ENCODE measurements at regions not wholly inside any gene's neighbourhood (a gene's known extent, or its start where the extent isn't known, plus 50 kb on each side); places are given as distances from the start of the nearest gene placed in this dataset.

DNA sequence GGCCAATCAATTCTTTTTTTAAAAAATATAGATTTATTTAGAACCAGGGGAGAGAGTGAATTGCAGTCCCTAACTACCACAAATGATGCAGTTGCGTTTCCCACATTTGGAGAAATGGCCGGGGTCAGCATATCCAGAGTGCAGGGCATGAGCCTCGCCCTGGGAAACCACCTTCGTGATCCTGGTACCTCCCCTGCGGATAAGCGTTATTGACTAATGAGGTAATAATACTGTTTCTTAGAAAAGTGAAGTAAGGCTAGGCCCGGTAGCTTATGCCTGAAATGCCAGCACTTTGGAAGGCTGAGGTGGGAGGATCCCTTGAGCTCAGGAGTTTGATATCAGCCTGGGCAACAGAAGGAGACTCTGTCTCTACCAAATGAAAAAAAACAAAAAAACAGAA, 111.5 kb upstream of the SLC45A1 start:
- Histone ChIP-seq H3K79me2 (ENCODE audit: low read length) (no peaks in the 10 kb centered on the region), H3K9me2 (replicated peaks; ENCODE audit: insufficient read depth, low read length) (no peaks in the 10 kb centered on the region), H3K4me3 (ENCODE audit: low read length) (no peak overlapping the region), H3K9me3 (replicated peaks; ENCODE audit: insufficient read depth, low read length) (no peaks in the 10 kb centered on the region), H3K36me3 (replicated peaks; ENCODE audit: insufficient read depth, low read length) (no peaks in the 10 kb centered on the region), H3K27ac (ENCODE audit: low read length) (no peak overlapping the region), H3K9ac (ENCODE audit: low read length) (no peak overlapping the region), H3F3A (ENCODE audit: insufficient read depth, low read length) (no peaks in the 10 kb centered on the region), H4K20me1 (ENCODE audit: insufficient read depth, low read length) (no peaks in the 10 kb centered on the region), H2AFZ (ENCODE audit: low read length) (no peak overlapping the region), H3K27me3 (replicated peaks; ENCODE audit: insufficient read depth, low read length) (peaks cover 96% of the 10 kb centered on the region), H3K4me1 (ENCODE audit: low read length) (no peaks in the 10 kb centered on the region), H3K4me2 (ENCODE audit: low read depth, low read length) (no peak overlapping the region)
- TF ChIP-seq EZH2 (optimal IDR thresholded peaks at IDR 0.05; ENCODE audit: low read depth, low read length) (no peak), EZH2phosphoT487 (IDR thresholded peaks at IDR 0.05; ENCODE audit: low read length) (no peak)
- TF ChIP-seq, protein P1, sequence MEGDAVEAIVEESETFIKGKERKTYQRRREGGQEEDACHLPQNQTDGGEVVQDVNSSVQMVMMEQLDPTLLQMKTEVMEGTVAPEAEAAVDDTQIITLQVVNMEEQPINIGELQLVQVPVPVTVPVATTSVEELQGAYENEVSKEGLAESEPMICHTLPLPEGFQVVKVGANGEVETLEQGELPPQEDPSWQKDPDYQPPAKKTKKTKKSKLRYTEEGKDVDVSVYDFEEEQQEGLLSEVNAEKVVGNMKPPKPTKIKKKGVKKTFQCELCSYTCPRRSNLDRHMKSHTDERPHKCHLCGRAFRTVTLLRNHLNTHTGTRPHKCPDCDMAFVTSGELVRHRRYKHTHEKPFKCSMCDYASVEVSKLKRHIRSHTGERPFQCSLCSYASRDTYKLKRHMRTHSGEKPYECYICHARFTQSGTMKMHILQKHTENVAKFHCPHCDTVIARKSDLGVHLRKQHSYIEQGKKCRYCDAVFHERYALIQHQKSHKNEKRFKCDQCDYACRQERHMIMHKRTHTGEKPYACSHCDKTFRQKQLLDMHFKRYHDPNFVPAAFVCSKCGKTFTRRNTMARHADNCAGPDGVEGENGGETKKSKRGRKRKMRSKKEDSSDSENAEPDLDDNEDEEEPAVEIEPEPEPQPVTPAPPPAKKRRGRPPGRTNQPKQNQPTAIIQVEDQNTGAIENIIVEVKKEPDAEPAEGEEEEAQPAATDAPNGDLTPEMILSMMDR (IDR thresholded peaks at IDR 0.05; ENCODE audit: low read length): no peak
- no peak for DNase-seq

DNA sequence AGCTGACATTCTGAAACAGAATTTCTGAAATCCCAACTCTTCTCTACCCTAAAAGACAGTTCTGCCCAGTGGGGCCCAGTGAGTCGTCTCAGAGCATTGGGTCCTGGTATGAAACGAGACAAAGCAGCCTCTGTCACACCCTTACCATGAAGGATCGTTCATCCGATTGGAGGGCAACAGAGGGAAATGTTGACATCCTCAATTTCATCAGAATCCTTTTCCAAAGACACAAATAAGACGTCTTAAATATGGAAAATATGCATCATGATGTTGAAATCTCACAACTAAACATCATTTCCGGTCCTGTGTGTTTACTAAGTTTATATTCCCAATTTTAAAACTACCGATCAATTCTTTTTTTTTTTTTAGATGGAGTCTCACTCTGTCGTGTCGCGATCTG, 112.1 kb upstream of the SLC45A1 start:
- Histone ChIP-seq H3F3A (ENCODE audit: insufficient read depth, low read length) (no peaks in the 10 kb centered on the region), H3K36me3 (replicated peaks; ENCODE audit: insufficient read depth, low read length) (no peaks in the 10 kb centered on the region), H3K9me2 (replicated peaks; ENCODE audit: insufficient read depth, low read length) (no peaks in the 10 kb centered on the region), H2AFZ (ENCODE audit: low read length) (no peak overlapping the region), H3K9ac (ENCODE audit: low read length) (no peak overlapping the region), H3K27ac (ENCODE audit: low read length) (no peak overlapping the region), H3K4me2 (ENCODE audit: low read depth, low read length) (no peak overlapping the region), H3K27me3 (replicated peaks; ENCODE audit: insufficient read depth, low read length) (peaks cover 96% of the 10 kb centered on the region), H4K20me1 (ENCODE audit: insufficient read depth, low read length) (no peaks in the 10 kb centered on the region), H3K4me1 (ENCODE audit: low read length) (no peaks in the 10 kb centered on the region), H3K9me3 (replicated peaks; ENCODE audit: insufficient read depth, low read length) (no peaks in the 10 kb centered on the region), H3K4me3 (ENCODE audit: low read length) (no peak overlapping the region), H3K79me2 (ENCODE audit: low read length) (no peaks in the 10 kb centered on the region)
- DNase-seq: no peak
- TF ChIP-seq EZH2phosphoT487 (IDR thresholded peaks at IDR 0.05; ENCODE audit: low read length): no peak
- TF ChIP-seq EZH2 (optimal IDR thresholded peaks at IDR 0.05; ENCODE audit: low read depth, low read length): no peak

- DNase-seq: no peak
- no peak overlapping the region for H3K27ac ChIP-seq (ENCODE audit: low read length)
- no peaks in the 10 kb centered on the region for H3K9me2 ChIP-seq (replicated peaks; ENCODE audit: insufficient read depth, low read length)
- H3K27me3 ChIP-seq (replicated peaks; ENCODE audit: insufficient read depth, low read length): peaks cover 96% of the 10 kb centered on the region
- no peaks in the 10 kb centered on the region for H3F3A ChIP-seq (ENCODE audit: insufficient read depth, low read length)
- no peaks in the 10 kb centered on the region for H4K20me1 ChIP-seq (ENCODE audit: insufficient read depth, low read length)
- no peaks in the 10 kb centered on the region for H3K79me2 ChIP-seq (ENCODE audit: low read length)
- no peaks in the 10 kb centered on the region for H3K4me1 ChIP-seq (ENCODE audit: low read length)
- H2AFZ ChIP-seq (ENCODE audit: low read length): no peak overlapping the region
- H3K9me3 ChIP-seq (replicated peaks; ENCODE audit: insufficient read depth, low read length): no peaks in the 10 kb centered on the region
- no peak overlapping the region for H3K4me3 ChIP-seq (ENCODE audit: low read length)
- H3K9ac ChIP-seq (ENCODE audit: low read length): no peak overlapping the region
- H3K4me2 ChIP-seq (ENCODE audit: low read depth, low read length): no peak overlapping the region
- TF ChIP-seq EZH2 (optimal IDR thresholded peaks at IDR 0.05; ENCODE audit: low read depth, low read length) (no peak), EZH2phosphoT487 (IDR thresholded peaks at IDR 0.05; ENCODE audit: low read length) (no peak)
- TF ChIP-seq, protein P1 (IDR thresholded peaks at IDR 0.05; ENCODE audit: low read length): no peak
- H3K36me3 ChIP-seq (replicated peaks; ENCODE audit: insufficient read depth, low read length): no peaks in the 10 kb centered on the region
Observed at GRCh38 chr1:8204826-8205225, 113.1 kb upstream of the SLC45A1 start.

DNA sequence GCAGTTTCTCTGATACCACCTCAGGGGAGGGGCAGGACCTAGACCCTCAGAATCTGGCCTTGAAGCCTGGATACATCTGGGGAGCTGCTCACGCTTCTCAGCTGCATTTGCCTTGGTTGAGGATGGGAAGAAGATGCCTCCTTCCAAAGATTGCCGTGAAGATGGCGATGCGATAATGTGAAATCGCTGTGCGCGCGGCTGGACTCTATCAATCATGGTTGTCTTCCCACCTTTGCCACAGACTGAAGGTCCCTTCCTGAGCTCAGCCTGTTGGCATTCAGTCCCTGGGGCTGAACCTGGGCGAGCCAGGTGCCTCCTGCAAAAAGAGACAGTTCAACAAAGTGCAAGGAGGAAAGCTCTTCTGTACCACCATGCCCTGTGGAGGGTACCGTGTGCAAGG, 114.4 kb upstream of the SLC45A1 start:
- no peaks in the 10 kb centered on the region for H3K79me2 ChIP-seq (ENCODE audit: low read length)
- no peak for DNase-seq
- no peaks in the 10 kb centered on the region for H3K9me2 ChIP-seq (replicated peaks; ENCODE audit: insufficient read depth, low read length)
- H3K36me3 ChIP-seq (replicated peaks; ENCODE audit: insufficient read depth, low read length): no peaks in the 10 kb centered on the region
- H3K9ac ChIP-seq (ENCODE audit: low read length): no peak overlapping the region
- no peaks in the 10 kb centered on the region for H3K4me1 ChIP-seq (ENCODE audit: low read length)
- no peaks in the 10 kb centered on the region for H4K20me1 ChIP-seq (ENCODE audit: insufficient read depth, low read length)
- no peaks in the 10 kb centered on the region for H3F3A ChIP-seq (ENCODE audit: insufficient read depth, low read length)
- H3K27me3 ChIP-seq (replicated peaks; ENCODE audit: insufficient read depth, low read length): peaks cover 91% of the 10 kb centered on the region
- TF ChIP-seq, protein P1 (IDR thresholded peaks at IDR 0.05; ENCODE audit: low read length): no peak
- no peak for TF ChIP-seq EZH2 (optimal IDR thresholded peaks at IDR 0.05; ENCODE audit: low read depth, low read length)
- TF ChIP-seq EZH2phosphoT487 (IDR thresholded peaks at IDR 0.05; ENCODE audit: low read length): no peak
- no peak overlapping the region for H3K4me2 ChIP-seq (ENCODE audit: low read depth, low read length)
- H3K27ac ChIP-seq (ENCODE audit: low read length): no peak overlapping the region
- H3K4me3 ChIP-seq (ENCODE audit: low read length): no peak overlapping the region
- no peak overlapping the region for H2AFZ ChIP-seq (ENCODE audit: low read length)
- no peaks in the 10 kb centered on the region for H3K9me3 ChIP-seq (replicated peaks; ENCODE audit: insufficient read depth, low read length)
